ENCODE measurements at regions not wholly inside any gene's neighbourhood (a gene's known extent, or its start where the extent isn't known, plus 50 kb on each side); places are given as distances from the start of the nearest gene placed in this dataset.

DNA sequence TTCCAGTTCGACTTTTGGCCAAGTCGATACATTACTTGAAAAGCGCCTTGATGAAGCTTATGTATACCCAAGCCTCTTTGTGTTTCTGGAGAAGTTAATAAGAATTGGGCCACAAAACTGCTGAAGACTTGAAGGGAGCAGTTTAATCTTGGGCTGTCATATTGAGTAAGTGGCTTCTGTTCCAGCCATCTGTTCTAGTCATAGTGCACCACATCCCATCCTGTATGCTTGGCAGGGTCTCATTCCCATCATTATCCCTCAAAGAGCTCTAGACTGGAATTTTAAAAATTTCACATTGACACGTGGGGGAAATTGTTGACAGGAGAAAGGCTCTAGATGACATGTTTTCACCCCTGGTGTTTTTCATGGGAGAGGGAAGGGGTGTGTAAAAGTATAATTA lies 196.6 kb upstream of the PLPP4 start:
- H3K36me3 ChIP-seq = no peaks in the 10 kb centered on the region
- no peaks in the 10 kb centered on the region for H3K27me3 ChIP-seq
- H3K9me3 ChIP-seq (ENCODE audit: low read depth) = no peaks in the 10 kb centered on the region
- TF ChIP-seq, protein P1, sequence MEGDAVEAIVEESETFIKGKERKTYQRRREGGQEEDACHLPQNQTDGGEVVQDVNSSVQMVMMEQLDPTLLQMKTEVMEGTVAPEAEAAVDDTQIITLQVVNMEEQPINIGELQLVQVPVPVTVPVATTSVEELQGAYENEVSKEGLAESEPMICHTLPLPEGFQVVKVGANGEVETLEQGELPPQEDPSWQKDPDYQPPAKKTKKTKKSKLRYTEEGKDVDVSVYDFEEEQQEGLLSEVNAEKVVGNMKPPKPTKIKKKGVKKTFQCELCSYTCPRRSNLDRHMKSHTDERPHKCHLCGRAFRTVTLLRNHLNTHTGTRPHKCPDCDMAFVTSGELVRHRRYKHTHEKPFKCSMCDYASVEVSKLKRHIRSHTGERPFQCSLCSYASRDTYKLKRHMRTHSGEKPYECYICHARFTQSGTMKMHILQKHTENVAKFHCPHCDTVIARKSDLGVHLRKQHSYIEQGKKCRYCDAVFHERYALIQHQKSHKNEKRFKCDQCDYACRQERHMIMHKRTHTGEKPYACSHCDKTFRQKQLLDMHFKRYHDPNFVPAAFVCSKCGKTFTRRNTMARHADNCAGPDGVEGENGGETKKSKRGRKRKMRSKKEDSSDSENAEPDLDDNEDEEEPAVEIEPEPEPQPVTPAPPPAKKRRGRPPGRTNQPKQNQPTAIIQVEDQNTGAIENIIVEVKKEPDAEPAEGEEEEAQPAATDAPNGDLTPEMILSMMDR (IDR thresholded peaks at IDR 0.05; ENCODE audit: low read depth, low read length) = no peak
- H3K27ac ChIP-seq = no peak overlapping the region
- no peak for DNase-seq (ENCODE audit: low read depth in 1 of 2, low spot score in 1 of 2)
- H3K4me3 ChIP-seq = no peak overlapping the region
- H3K4me1 ChIP-seq (ENCODE audit: low read depth) = no peaks in the 10 kb centered on the region

DNA sequence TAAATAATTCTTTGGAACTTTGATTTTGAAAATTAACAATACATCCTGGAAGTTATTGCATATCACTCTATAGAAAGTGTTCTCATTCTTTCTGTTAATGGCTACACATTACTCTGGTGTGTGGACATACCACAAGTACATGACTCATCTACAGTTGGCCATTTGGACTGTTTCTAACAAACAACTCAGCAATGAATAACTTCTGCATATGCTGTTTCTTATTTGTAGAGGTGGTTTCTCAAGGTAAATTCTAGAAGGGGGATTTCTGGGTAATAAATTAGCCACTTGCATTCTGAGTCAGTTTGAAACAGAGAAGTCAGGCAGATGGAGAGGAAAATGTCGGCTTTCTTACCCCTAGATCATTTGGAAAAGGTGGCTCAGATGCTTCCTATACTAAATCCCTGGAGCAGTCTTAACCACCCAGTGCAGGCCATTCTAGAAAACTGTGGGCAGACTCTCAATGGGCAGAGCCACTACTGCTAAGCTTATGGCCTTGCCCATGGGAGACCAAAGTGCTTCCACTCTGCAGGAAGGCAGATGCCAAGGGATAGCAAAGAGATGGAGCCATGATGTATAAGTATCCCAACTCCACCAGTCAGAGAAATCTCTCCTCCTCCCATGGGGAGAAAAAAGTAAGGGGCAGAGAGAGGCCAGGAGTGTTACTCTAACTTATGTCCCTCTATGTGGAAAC lies 194.0 kb upstream of the PLPP4 start:
- H3K4me3 ChIP-seq = no peak overlapping the region
- TF ChIP-seq, protein P1 (IDR thresholded peaks at IDR 0.05; ENCODE audit: low read depth, low read length) = no peak
- no peaks in the 10 kb centered on the region for H3K4me1 ChIP-seq (ENCODE audit: low read depth)
- H3K36me3 ChIP-seq = no peaks in the 10 kb centered on the region
- DNase-seq (ENCODE audit: low read depth in 1 of 2, low spot score in 1 of 2) = no peak
- no peaks in the 10 kb centered on the region for H3K27me3 ChIP-seq
- H3K9me3 ChIP-seq (ENCODE audit: low read depth) = no peaks in the 10 kb centered on the region
- no peak overlapping the region for H3K27ac ChIP-seq

DNA sequence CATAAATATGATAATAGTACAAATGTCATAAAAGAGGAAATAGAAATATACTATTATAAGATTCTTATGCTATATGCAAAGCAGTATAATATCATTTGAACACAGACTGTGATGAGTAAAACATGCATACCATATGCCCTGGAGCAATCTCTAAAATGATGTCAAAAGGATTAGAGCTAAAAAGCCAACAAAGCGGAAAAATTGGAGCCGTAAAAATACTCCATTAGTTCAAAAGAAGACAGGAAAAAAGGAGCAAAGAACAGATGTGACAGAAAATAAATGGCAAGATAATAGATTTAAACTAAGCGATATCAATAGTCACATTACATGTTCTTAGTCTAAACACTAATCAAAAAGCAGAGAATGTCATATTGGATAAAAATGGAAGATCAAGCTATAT lies 191.0 kb upstream of the PLPP4 start:
- Histone ChIP-seq H3K27ac (no peak overlapping the region), H3K36me3 (no peaks in the 10 kb centered on the region), H3K4me1 (ENCODE audit: low read depth) (no peaks in the 10 kb centered on the region), H3K27me3 (no peaks in the 10 kb centered on the region), H3K9me3 (ENCODE audit: low read depth) (no peaks in the 10 kb centered on the region), H3K4me3 (no peak overlapping the region)
- no peak for DNase-seq (ENCODE audit: low read depth in 1 of 2, low spot score in 1 of 2)
- TF ChIP-seq, protein P1 (IDR thresholded peaks at IDR 0.05; ENCODE audit: low read depth, low read length) = no peak

DNA sequence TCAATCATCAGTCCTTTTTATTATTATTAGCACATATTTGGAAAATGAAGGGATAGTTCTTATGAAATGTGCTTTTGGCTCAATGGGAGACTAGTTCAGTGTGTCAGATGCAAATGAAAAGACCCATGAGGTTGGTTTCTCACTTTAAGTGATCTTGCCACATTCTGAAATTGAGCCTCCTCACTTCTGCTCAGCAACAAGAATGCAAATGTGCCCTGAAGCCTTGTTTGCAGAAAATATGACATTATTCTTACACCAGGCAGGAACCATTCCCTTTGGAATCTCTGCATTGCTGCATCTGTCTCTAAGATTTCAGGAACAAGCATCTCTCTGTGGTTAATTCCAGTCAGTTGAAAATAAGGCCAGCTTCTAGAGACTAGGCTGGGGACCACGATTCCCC lies 186.1 kb upstream of the PLPP4 start:
- Histone ChIP-seq H3K27me3 (no peaks in the 10 kb centered on the region), H3K36me3 (no peaks in the 10 kb centered on the region), H3K9me3 (ENCODE audit: low read depth) (no peaks in the 10 kb centered on the region), H3K4me1 (ENCODE audit: low read depth) (no peaks in the 10 kb centered on the region), H3K27ac (no peak overlapping the region), H3K4me3 (no peak overlapping the region)
- DNase-seq (ENCODE audit: low read depth in 1 of 2, low spot score in 1 of 2) = no peak
- TF ChIP-seq, protein P1 (IDR thresholded peaks at IDR 0.05; ENCODE audit: low read depth, low read length) = no peak

DNA sequence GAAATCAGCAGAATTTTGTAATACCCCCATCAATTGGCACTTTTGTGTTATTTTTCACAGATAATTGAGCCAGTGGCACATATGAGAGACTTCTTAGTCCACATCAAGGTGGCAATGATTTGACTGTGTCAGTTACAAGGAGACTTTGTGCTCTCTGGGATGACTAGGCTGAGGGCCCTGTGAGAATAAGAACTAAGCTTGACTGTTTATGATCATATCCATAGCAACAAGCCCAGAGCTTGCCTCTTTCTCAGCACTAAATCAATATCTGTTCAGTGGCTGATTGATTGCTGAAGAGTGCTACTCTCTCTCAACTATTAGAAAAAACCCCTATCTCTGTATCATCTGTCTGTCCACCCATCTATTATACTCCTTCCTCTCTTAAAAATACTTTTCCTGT lies 185.3 kb upstream of the PLPP4 start:
- no peaks in the 10 kb centered on the region for H3K36me3 ChIP-seq
- H3K27ac ChIP-seq = no peak overlapping the region
- no peak overlapping the region for H3K4me3 ChIP-seq
- TF ChIP-seq, protein P1 (IDR thresholded peaks at IDR 0.05; ENCODE audit: low read depth, low read length) = no peak
- no peak for DNase-seq (ENCODE audit: low read depth in 1 of 2, low spot score in 1 of 2)
- no peaks in the 10 kb centered on the region for H3K9me3 ChIP-seq (ENCODE audit: low read depth)
- no peaks in the 10 kb centered on the region for H3K4me1 ChIP-seq (ENCODE audit: low read depth)
- H3K27me3 ChIP-seq = no peaks in the 10 kb centered on the region

All from cardiac muscle cell (in vitro differentiated cells and primary cell).